HG03135 (cell line): ENCODE measurements at regions not wholly inside any gene's neighbourhood (a gene's known extent, or its start where the extent isn't known, plus 50 kb on each side); places are given as distances from the start of the nearest gene placed in this dataset.

Experiments
- ATAC-seq: cut with Tn5 transposase; IDR thresholded peaks from one replicate; pipeline ENCODE4 v1.9.1; 2021; ENCODE audit warnings: mild to moderate bottlenecking, moderate library complexity; ENCODE audit not compliant: unreplicated experiment

DNA sequence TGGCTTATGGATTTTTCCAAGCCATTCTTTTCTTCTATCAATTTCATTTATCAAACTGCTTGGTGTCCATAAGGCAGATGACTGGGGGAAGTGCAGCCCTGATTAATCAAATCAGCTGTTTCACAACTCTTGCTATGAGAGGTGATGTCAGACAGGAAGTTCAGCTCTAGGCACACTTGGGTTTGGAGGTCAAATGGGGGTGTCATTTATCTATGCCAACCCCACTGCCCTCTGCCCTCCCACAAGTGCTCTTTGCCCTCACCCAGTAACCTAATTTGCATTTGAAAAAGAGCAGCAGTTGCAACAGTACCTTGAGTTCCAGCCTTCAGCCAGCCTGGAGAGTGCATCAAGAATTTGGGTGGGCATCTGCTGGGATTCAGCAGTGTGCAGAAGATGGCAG is 431.3 kb upstream of the SPRED2 start:
- no peak for ATAC-seq

DNA sequence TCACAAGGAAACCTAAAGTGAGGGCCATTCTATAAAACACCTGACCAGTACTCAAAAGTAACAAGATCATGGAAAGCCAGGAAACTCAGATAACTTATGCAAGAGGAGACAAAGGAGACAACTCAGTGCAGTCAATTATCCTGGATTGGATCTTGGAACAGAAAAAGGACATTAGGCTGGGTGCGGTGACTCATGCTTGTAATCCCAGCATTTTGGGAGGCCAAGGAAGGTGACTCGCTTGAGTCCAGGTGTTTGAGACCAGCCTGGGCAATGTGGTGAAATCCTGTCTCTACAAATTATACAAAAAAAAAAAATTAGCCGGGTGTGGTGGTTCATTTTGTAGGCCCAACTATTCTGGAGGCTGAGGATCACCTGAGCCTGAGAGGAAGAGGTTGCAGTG is 424.5 kb upstream of the SPRED2 start:
- ATAC-seq = no peak

DNA sequence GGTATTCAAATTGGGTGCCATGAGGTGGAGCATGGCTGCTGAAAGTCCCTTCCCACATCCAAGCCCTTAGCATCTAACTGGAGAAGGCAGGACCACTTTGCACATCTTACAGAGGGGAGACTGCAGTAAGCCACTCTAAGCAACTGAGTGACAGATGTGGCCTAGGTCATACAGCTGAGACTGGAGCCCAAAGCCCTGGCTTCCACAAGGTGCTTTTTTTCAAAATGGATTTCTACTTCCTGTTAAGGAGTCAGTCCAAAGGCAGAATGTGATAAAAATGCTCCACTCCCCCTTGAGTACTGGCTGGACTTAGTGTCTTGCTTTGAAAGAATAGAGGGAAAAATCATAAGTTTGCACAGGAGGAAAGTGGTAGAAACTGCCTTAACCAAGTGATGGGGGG is 424.0 kb upstream of the SPRED2 start:
- no peak for ATAC-seq

DNA sequence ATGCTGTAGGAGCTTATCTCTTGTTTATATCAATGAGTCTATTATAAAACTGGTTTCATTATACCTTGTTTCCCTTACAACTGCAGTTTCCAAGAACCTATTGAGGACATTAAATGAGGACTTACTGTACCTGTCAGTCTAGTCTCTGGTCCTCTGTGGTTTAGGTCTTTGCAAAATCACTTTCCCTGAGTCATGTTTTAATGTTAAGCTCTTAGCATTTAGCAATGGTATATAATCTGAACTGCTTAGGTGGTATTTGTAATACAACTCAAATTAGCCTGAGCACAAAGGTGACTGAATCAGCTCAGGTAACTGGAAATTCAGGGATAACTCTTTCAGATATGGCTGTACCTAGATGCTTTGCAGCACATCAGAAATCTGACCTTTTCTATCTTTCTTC is 418.3 kb upstream of the SPRED2 start:
- ATAC-seq = no peak

DNA sequence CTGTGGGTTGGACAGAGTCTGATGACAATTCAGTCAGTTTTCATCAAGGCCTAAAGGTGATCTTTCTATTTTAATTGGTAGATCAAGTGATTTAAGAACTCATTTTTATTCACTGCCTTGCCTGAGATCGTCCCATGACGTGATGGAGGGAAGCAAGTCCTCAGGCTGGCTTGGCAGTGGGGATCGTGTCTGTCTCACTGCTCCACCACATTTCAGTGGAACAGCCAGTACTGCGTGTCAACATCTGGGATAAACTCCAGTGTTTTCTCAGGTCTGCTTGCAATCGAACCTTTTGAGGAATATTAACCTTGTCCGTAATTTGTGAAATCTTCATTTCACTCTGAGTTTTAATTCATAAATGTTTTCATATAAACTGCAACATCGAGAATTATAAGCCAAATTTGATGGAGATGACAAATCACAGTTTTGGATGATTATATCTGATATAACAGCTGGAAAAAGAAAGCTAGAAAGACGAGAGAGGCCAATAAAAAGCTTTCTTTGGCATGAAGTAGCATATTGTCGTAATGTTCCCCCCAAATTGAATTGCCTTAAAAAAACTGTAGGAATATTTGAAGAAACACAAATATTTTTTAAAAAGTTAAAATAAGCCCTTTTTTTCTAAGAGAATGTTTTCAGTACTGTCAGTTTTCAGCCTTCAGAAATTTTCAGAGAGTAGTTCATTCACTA is 414.7 kb upstream of the SPRED2 start:
- ATAC-seq = no peak

DNA sequence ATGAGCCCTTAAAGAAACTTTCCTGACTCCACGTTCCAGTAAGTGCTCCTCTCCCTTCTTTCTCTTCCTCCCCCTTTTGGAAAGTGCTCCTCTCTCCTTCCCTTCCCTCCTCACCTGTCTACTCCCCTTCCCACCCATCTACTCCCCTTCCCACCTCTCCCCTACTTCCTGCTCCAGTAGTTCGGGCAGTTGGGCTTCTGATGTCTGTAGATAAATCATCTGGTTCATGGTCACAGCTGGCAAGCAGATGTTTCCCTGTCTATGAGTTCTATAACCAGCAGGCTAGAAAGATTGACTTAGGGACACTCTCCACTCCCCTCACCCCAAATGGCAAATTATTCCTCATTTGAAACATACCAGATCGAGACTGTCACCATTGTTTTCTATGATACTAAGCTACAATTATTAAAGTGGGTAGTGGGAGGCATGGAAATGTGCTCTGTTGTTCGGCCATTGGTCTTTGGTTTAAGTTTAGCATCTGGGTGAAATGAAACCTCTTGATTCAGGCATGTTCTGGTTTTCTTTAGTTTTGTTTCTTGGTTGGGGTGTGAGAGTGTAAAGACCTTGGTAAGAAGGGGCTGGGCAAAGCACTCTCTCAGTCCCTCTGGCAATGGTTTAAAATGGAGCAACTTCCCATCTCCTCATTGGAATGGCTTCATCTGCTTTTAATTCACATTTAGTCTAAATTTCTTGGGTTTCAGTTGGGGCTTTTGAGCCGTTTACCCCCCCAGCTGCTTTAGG is 413.2 kb upstream of the SPRED2 start:
- ATAC-seq = no peak

DNA sequence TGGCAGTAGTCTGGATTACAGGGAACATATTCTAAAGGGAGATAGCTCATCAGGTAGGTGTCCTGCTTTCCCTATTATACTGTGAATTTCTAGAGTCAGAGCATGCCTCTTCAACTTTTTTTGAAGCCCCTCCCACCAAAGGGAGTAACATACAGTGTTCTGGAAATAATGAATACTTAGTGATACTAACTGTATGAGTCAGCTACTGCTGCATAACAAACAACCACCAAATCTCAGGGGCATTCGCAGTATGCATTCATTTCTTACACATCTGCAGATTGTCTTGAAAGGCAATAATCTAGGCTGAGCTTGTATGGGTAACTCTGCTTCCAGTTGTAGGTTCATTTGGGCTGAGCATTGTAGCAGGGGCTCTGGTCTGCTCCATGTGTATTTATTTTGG is 409.7 kb upstream of the SPRED2 start:
- no peak for ATAC-seq

DNA sequence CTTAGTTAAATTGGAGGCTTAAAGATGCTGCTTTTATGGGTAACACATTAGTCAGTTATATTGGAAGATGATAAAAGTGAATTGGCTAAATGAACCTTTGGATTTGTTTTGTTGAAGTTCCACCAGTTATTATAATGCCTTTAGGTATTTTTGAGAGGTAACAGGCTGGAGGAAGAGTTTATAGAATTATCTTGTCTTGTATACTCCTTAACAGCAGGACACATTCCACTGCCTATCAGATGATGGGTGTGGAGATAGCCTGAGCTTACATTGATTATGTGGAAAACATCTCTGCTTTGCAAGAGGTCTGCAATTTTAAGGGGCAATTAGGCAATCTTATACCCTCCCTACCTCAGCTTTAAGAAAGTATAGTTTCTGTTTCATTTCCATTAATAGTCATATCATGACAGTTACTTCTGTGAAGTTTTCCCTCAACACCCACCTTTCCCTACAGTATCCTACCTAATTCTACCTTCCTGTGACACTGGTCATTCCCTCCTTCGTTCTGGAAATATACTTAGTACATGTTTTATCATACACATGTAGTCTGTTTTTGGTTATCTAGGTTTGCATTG is 403.7 kb upstream of the SPRED2 start:
- ATAC-seq = no peak

DNA sequence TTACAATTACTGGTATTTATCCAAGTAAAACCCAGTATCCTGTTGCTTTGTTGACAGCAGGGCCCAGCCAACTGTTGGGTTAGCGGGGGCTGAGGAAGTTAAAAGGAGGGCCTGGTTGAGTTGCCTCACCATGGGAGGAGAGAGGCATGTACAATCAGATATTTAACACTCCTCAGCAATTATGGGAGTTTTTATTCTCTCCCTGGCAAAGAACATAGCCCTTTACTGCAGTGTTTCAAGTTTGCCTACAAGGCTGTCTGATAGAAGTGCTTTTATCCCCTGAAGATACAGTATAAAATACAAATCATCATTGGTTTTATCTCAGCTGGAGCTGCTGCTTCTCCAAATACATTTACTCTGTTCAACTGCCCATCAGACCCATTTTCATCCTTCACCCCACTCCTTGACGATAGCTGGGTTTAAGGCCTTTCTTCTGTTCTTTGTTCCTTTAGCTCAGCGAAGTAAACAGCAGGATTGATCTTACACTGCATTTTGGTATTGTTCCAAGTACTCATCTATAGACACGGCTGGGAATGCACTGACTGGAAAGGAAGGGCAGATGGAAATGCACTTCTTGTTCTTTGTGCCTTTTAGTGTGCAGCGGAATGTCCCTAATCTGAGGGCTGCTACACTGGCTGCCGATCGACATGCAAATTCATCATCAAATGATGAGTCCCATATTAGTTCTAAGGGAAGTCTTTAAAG is 402.5 kb upstream of the SPRED2 start:
- no peak for ATAC-seq

DNA sequence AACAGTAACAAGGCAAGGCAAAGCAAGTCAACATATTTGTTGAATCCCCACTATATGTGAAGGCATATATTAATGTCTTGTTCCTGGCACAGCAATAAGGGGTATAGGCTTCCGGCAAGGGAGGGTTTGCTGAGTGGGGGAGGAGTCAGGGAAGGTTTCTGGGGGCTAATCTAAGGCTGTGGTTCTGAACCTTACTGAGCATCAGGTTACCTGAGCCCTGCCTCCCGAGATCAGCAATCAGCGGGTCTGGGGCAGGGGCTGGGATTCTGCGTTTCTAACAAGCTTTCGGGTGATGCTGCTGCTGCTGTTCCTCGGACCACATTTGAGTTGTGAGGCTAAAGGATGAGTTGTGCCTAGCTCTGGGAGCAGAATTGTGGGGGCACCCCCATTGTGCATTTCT is 401.7 kb upstream of the SPRED2 start:
- no peak for ATAC-seq

DNA sequence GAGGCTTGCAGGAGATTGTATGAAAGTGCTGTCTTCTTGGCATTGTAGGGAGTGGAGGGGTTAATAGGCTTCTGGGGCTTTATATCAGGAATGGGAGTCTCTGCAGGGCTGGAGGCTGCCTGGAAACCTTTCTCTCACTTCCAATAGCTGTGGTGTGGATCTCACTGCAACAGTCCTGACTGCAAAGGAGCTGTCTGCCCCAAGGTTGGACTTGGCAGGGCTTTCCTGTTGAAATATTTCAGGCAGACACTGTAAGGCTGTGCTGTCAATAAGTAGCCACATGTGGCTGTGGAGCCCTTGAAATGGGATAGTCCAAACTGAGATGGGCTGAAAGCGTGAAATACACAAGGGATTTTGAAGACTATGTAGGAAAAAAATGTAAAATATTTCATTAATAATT is 399.1 kb upstream of the SPRED2 start:
- no peak for ATAC-seq

DNA sequence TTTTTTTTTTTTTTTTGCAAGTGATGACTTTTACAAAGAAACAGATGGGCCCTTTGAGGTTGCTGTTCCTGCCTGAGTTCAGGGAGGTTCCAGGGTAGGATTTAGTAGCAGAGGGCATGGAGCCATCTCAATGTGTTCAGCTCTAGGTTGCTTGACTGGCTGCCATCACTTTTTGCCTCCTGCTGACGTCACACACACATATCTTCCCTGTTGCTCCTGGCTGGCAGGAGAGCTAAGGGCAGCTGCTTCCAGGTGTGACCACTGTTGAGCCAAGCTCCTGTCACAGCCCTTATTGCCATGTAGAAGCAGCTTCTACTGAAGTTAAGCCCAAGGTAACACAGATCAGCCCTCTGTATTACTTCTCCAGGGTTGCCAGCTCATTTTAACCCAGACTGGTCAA is 394.2 kb upstream of the SPRED2 start:
- ATAC-seq = no peak

DNA sequence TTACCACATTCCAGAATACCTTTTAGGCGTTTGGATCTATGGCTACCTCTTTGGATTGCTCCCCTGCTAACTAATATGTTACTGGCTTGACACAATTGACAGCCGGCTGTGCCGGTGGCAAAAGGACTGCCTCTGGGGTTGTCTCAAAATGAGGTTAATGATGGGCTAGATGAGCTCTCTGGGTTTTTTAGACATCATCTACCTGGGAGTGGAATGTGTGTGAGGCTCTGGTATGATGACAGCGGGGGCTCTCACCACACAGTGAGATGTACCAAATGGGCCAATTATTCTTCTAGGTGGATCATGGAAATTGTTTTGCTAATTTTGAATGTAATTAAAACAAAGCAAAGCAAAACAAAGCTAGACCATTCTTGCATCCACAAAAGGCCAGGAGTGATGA is 391.1 kb upstream of the SPRED2 start:
- ATAC-seq = no peak

DNA sequence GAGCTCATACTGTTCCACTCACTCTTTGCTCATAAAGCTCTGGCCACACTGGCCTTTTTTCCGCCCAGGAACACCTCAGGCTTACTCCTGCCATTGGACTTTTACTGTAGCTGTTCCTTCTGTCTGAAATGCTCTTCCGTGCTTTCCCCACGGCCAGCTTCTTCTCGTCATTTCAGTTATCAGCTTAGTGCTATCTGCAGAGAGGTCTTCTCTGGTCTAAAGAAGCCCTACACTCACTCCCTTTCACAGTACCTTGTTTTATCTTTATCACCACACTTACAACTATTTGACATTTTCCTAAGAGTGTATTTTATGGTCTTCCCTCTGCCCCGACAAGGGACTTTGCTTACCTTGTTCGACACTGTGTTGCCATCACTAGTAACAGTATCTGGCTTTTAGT is 388.1 kb upstream of the SPRED2 start:
- ATAC-seq = no peak

DNA sequence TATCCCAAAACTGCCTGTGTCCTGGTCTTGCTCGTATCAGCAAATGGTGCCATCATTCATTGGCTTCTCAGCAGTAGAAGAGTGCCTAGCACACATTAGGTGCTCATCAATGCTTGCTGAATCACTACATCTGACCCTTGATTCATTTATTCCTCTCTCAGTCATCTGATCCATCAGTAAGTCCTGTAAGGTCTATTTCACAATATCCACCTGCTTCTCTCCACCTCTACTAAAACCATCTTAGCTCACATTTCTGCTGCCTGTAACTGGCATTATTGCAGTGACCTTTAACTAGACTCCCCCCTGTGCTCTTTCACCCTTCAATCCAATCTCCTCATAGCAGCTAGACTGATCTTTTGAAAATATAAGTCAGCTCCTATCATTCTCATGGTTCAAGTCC is 387.6 kb upstream of the SPRED2 start:
- no peak for ATAC-seq

DNA sequence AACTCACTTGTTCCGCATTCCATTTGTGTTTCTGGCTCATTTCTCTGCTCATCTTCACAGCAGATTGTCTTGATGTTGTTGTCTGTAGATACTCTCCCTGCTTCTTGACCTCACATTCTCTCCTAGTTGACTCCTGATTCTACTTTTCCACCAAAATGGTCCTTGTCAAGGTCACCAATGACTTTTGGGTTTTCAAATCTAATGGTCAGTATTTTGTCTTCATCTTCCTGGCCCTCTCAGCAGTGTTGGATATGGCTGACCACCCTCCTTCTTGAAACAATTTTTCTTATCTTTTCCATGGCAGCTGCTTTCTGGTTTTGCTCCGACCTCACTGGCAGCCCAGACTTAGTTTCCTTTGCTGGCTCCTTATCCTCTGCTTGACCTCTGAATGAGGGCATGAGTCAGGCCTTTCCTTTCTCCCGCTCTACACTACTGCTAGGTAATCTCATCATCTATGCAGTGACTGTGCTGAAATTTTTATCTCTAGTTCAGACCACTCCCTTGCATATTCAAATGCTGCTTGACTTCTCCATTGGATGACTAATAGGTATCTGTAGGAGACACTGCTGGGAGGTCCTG is 386.6 kb upstream of the SPRED2 start:
- no peak for ATAC-seq

DNA sequence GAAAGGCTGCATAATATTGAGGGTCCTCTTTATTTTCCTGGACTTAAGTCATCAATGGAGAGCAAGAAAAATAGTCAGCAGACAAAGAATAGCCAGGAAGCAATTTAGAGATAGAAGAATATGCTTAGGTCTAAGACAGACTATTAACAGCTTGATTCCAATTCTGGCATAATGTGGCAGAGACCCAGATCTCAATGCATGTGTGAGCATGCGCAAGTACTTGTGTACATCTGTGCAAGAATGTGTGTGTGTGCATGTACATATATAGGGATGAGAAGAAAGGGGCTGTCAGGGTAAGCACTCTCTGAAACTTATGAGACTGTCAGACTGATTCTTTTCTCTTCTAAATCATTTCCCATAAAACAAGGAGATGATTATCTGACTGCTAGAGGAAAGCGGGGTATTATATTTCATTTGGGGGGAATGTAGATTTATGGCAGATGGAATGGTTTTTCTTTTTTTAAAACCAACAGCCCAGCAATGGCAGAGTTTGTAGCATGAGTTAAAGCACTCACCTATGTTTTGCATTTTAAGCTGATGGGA is 381.3 kb upstream of the SPRED2 start:
- ATAC-seq = no peak

DNA sequence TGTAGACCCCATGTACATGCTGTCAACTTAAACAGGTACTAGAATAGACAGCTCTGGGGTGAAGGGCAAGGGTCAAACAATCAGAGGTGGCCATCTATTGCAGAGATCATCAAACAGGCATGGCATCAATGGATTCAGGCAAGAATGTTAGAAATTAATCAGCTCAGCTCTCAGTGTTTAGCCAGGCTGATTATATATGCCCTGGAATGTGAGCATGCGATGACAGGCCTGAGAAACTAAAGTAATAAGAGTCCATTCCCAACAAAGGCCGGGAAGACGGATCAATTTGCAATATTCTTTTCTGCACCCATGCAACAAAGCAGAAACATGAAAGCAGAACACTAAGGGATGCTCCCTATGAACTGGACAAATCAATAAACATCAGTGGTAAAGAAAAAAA is 380.5 kb upstream of the SPRED2 start:
- ATAC-seq = no peak

DNA sequence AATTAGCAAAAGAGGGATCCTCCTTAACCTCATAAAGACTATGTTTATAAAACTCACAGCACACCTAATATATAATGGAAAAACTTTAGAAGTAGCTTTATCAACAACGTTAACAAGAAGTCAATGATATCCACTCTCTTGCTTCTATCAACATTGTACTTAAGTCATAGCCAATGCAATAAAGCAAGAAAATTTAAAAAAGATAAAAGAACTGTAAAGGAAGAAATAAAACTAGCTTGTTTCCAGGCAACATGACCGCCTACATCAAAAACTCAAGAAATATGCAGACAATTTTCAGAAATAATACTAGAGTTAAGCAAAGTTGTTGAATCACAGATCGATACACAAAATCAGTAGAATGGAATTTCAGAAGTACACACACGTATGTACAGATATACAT is 375.5 kb upstream of the SPRED2 start:
- ATAC-seq = no peak

DNA sequence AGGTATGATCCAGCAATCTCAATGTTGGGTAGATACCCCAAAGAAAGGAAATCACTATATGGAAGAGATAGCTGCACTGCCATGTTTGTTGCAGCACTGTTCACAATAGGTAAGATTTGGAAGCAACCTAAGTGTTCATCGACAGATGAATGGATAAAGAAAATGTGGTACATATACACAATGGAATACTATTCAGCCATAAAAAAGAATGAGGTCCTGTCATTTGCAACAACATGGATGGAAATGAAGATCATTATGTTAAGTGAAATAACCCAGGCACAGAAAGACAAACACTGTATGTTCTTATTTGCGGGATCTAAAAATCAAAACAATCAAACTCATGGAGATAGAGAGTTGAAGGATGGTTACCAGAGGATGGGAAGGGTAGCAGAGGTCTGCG is 372.4 kb upstream of the SPRED2 start:
- ATAC-seq = no peak

DNA sequence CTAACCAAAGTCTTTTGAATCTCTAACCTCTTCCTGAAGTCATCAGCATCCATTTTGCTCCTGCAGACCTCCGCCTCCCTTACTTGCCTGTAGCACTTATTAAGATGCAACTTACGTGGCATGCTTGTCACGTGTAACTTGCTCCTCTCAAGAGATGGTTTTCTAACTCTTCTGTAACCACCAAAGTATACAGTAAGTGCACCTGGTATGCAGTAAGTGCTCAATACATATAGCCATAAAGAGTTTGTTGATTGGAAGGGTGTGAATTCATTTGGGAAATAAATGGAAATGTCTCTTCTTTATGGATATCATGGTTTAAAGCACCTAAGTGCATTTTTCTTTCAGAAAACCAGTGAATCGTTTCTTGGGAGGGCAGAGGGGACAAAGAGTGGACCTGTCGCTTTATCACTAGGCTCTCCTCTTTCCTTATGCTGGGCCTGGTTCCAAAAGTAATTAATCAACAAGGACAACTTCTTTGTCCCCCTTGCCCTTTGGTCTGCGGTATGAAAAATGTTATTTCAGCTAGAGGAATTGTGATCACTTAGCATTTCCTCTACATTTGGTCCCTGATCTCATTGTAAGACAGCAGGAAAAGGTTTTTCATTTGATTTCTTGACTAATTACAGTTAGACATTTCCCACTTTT is 370.0 kb upstream of the SPRED2 start:
- ATAC-seq = no peak
